ENCODE measurements at regions not wholly inside any gene's neighbourhood (a gene's known extent, or its start where the extent isn't known, plus 50 kb on each side); places are given as distances from the start of the nearest gene placed in this dataset.

GRCh38 chr1:166479052-166479631 is 312.3 kb upstream of the FAM78B start:
- Histone ChIP-seq H3K4me3 (ENCODE audit: low read depth, low read length) (no peak overlapping the region), H3K9me3 (ENCODE audit: control insufficient read depth, insufficient read depth, low read depth, low read length) (no peaks in the 10 kb centered on the region), H3K27ac (ENCODE audit: extremely low read depth, low read depth, low read length) (no peak overlapping the region), H3K4me1 (ENCODE audit: control insufficient read depth, insufficient read depth, low read length) (no peaks in the 10 kb centered on the region), H3K36me3 (ENCODE audit: control insufficient read depth in 2 of 2, insufficient read depth in 1 of 2, low read length in 2 of 2) (no peaks in the 10 kb centered on the region)
- peak; percentile 50 for TF ChIP-seq ZNF654 (tag by site-specific recombination; IDR thresholded peaks at IDR 0.05; ENCODE audit: low read depth)
- TF ChIP-seq ZNF211 (tag by site-specific recombination; IDR thresholded peaks at IDR 0.05; ENCODE audit: low read depth), result no peak
- CTCF ChIA-PET, result interaction anchor here (0.6 to 2.9 kb wide), 33 partner anchors 9 to 1655 kb away, joined by 3 to 19 read pairs (median 3); no protein-coding TSS in a partner anchor
- POLR2A ChIA-PET, result no interaction called here

- POLR2A ChIA-PET, result no interaction called here
- CTCF ChIA-PET, result no interaction called here
These were observed 317.7 kb upstream of the FAM78B start for GRCh38 chr1:166484471-166484870.

GRCh38 chr1:166484871-166485270 is 318.1 kb upstream of the FAM78B start:
- H3K27ac ChIP-seq (ENCODE audit: extremely low read depth, low read depth, low read length), result no peak overlapping the region
- CTCF ChIA-PET, result no interaction called here
- no peaks in the 10 kb centered on the region for H3K36me3 ChIP-seq (ENCODE audit: control insufficient read depth in 2 of 2, insufficient read depth in 1 of 2, low read length in 2 of 2)
- no peaks in the 10 kb centered on the region for H3K9me3 ChIP-seq (ENCODE audit: control insufficient read depth, insufficient read depth, low read depth, low read length)
- POLR2A ChIA-PET, result no interaction called here
- H3K4me3 ChIP-seq (ENCODE audit: low read depth, low read length), result no peak overlapping the region
- H3K4me1 ChIP-seq (ENCODE audit: control insufficient read depth, insufficient read depth, low read length), result no peaks in the 10 kb centered on the region
- no peak for TF ChIP-seq ZSCAN30 (tag by site-specific recombination; IDR thresholded peaks at IDR 0.05)
- no peak for TF ChIP-seq ZBTB17 (tag by site-specific recombination; IDR thresholded peaks at IDR 0.05)
- TF ChIP-seq GLI4 (tag by site-specific recombination; IDR thresholded peaks at IDR 0.05), result no peak
- TF ChIP-seq ZNF777 (tag by site-specific recombination; IDR thresholded peaks at IDR 0.05; ENCODE audit: borderline replicate concordance), result no peak
- TF ChIP-seq ZNF677 (tag by site-specific recombination; IDR thresholded peaks at IDR 0.05), result no peak
- no peak for TF ChIP-seq ZBTB48 (tag by site-specific recombination; IDR thresholded peaks at IDR 0.05)
- TF ChIP-seq ZNF362 (tag by site-specific recombination; IDR thresholded peaks at IDR 0.05), result no peak
- TF ChIP-seq ZNF555 (tag by site-specific recombination; conservative IDR thresholded peaks at IDR 0.05), result no peak
- no peak for TF ChIP-seq ZNF645 (tag by site-specific recombination; IDR thresholded peaks at IDR 0.05)

More at GRCh38 chr1:166484471-166484870, 317.7 kb upstream of the FAM78B start:
- no peaks in the 10 kb centered on the region for H3K9me3 ChIP-seq (ENCODE audit: control insufficient read depth, insufficient read depth, low read depth, low read length)
- TF ChIP-seq MZF1 (tag by site-specific recombination; IDR thresholded peaks at IDR 0.05; ENCODE audit: borderline replicate concordance) (no peak), ZNF48 (tag by site-specific recombination; IDR thresholded peaks at IDR 0.05) (no peak), ZNF610 (tag by site-specific recombination; IDR thresholded peaks at IDR 0.05; ENCODE audit: borderline replicate concordance) (no peak), ZNF654 (tag by site-specific recombination; IDR thresholded peaks at IDR 0.05; ENCODE audit: low read depth) (no peak), ZNF280D (tag by site-specific recombination; IDR thresholded peaks at IDR 0.05) (no peak)
- H3K4me3 ChIP-seq (ENCODE audit: low read depth, low read length), result no peak overlapping the region
- H3K27ac ChIP-seq (ENCODE audit: extremely low read depth, low read depth, low read length), result no peak overlapping the region
- H3K36me3 ChIP-seq (ENCODE audit: control insufficient read depth in 2 of 2, insufficient read depth in 1 of 2, low read length in 2 of 2), result no peaks in the 10 kb centered on the region
- no peaks in the 10 kb centered on the region for H3K4me1 ChIP-seq (ENCODE audit: control insufficient read depth, insufficient read depth, low read length)
